Tibial nerve (tissue), 4 donors: ENCODE measurements at regions not wholly inside any gene's neighbourhood (a gene's known extent, or its start where the extent isn't known, plus 50 kb on each side); places are given as distances from the start of the nearest gene placed in this dataset.

Experiments used
- DNase-seq, 2 donors: peaks; one replicate each; pipeline ENCODE4 v3.0.0-alpha.2; 2019; ENCODE audit warnings: low spot score in 2 of 2
- H3K27ac ChIP-seq, 4 donors: fragments of 200-600 bp; sonication (generic) in 3 of 4; one replicate each; pipeline ENCODE4 v1.5.1; 2017 to 2019; ENCODE audit warnings: mild to moderate bottlenecking in 1 of 4
- H3K27me3 ChIP-seq, 2 donors: fragments of 200-600 bp; sonication (generic) in 1 of 2; one replicate each; pipeline versions ENCODE4 v1.5.1 to v1.6.0; 2017 to 2019
- H3K36me3 ChIP-seq, 3 donors: fragments of 200-600 bp; sonication (generic); one replicate each; pipeline ENCODE4 v1.5.1; 2018 to 2019
- H3K4me1 ChIP-seq, 4 donors: fragments of 200-600 bp; sonication (generic) in 3 of 4; one replicate each; pipeline ENCODE4 v1.5.1; 2017 to 2019
- H3K4me3 ChIP-seq, 4 donors: fragments of 200-600 bp; sonication (generic) in 3 of 4; one replicate each; pipeline ENCODE4 v1.5.1; 2017 to 2019; ENCODE audit warnings: mild to moderate bottlenecking in 1 of 4, moderate library complexity in 1 of 4
- H3K9me3 ChIP-seq, 4 donors: fragments of 200-600 bp; sonication (generic) in 3 of 4; one replicate each; pipeline ENCODE4 v1.5.1; 2017 to 2019
- CTCF ChIP-seq, 5 experiments: fragments of 200-600 bp in 3 of 5; fragments of 450-650 bp in 2 of 5; sonication (generic) in 3 of 5; IDR thresholded peaks; one replicate each; pipeline ENCODE4 v1.5.1; 2016 to 2019; ENCODE audit warnings: antibody characterized with exemption in 5 of 5, mild to moderate bottlenecking in 3 of 5, moderate library complexity in 2 of 5
- EP300 ChIP-seq, 2 donors: sonication (generic); formaldehyde crosslinking; IDR thresholded peaks; one replicate each; pipeline ENCODE4 v1.6.1; 2017; ENCODE audit warnings: antibody characterized with exemption in 2 of 2, mild to moderate bottlenecking in 1 of 2
- POLR2A ChIP-seq, 2 donors: fragments of 450-650 bp; IDR thresholded peaks; one replicate each; pipeline ENCODE4 v1.6.1; 2017; ENCODE audit warnings: antibody characterized with exemption in 2 of 2, mild to moderate bottlenecking in 2 of 2, moderate library complexity in 2 of 2
- WGBS, 2 donors: methylation state at CpG; one replicate each; pipeline ENCODE4 v1.1.5; 2018; 5-methylcytosine and 5-hydroxymethylcytosine counted together

- H3K4me1 ChIP-seq, result no peaks in the 10 kb centered on the region
- H3K36me3 ChIP-seq, result no peaks in the 10 kb centered on the region
- no peak overlapping the region for H3K4me3 ChIP-seq
- 61 to 72% methylated on average over 3 of the region's 3 CpGs for WGBS, 2 donors
- TF ChIP-seq EP300 (IDR thresholded peaks at IDR 0.05) (no peak), CTCF (IDR thresholded peaks at IDR 0.05) (no peak), POLR2A (IDR thresholded peaks at IDR 0.05) (no peak)
- DNase-seq, result no peak
- no peaks in the 10 kb centered on the region for H3K27me3 ChIP-seq
- H3K9me3 ChIP-seq, result peaks cover 0 to 3% (median 0%) of the 10 kb centered on the region in 4 donors
- no peak overlapping the region for H3K27ac ChIP-seq
Observed at GRCh38 chr18:77329651-77330050, 80.0 kb downstream of the GALR1 start.

GRCh38 chr18:77334876-77335275, 85.2 kb downstream of the GALR1 start:
- H3K27ac ChIP-seq, result no peak overlapping the region
- peaks cover 0 to 5% (median 0%) of the 10 kb centered on the region in 4 donors for H3K9me3 ChIP-seq
- TF ChIP-seq EP300 (IDR thresholded peaks at IDR 0.05) (no peak), CTCF (IDR thresholded peaks at IDR 0.05) (no peak), POLR2A (IDR thresholded peaks at IDR 0.05) (no peak)
- no peaks in the 10 kb centered on the region for H3K27me3 ChIP-seq
- no peak overlapping the region for H3K4me3 ChIP-seq
- H3K36me3 ChIP-seq, result no peaks in the 10 kb centered on the region
- DNase-seq, result no peak
- no peaks in the 10 kb centered on the region for H3K4me1 ChIP-seq
- 79% methylated on average over 7 of the region's 7 CpGs for WGBS, 2 donors

- no peaks in the 10 kb centered on the region for H3K36me3 ChIP-seq
- no peak overlapping the region for H3K4me3 ChIP-seq
- no peaks in the 10 kb centered on the region for H3K4me1 ChIP-seq
- no peaks in the 10 kb centered on the region for H3K27me3 ChIP-seq
- H3K9me3 ChIP-seq, result peaks cover 0 to 5% (median 0%) of the 10 kb centered on the region in 4 donors
- H3K27ac ChIP-seq, result no peak overlapping the region
- TF ChIP-seq POLR2A (IDR thresholded peaks at IDR 0.05), result no peak
- no peak for TF ChIP-seq EP300 (IDR thresholded peaks at IDR 0.05)
- no peak for TF ChIP-seq CTCF (IDR thresholded peaks at IDR 0.05)
- no peak for DNase-seq
- 57 to 62% methylated on average over 7 of the region's 7 CpGs for WGBS, 2 donors
Observed at GRCh38 chr18:77337604-77338003, 88.0 kb downstream of the GALR1 start.

GRCh38 chr18:77339093-77339492, 89.4 kb downstream of the GALR1 start:
- Histone ChIP-seq H3K4me3 (no peak overlapping the region), H3K27me3 (no peaks in the 10 kb centered on the region), H3K4me1 (no peaks in the 10 kb centered on the region), H3K27ac (no peak overlapping the region), H3K36me3 (no peaks in the 10 kb centered on the region), H3K9me3 (peaks cover 0 to 5% (median 0%) of the 10 kb centered on the region in 4 donors)
- TF ChIP-seq POLR2A (IDR thresholded peaks at IDR 0.05) (no peak), EP300 (IDR thresholded peaks at IDR 0.05) (no peak), CTCF (IDR thresholded peaks at IDR 0.05) (no peak)
- WGBS, 2 donors, result 31 to 63% methylated on average over 6 of the region's 6 CpGs
- DNase-seq, result no peak

- no peak for TF ChIP-seq POLR2A (IDR thresholded peaks at IDR 0.05)
- TF ChIP-seq EP300 (IDR thresholded peaks at IDR 0.05), result no peak
- no peak for TF ChIP-seq CTCF (IDR thresholded peaks at IDR 0.05)
- no peak overlapping the region for H3K4me3 ChIP-seq
- peaks cover 0 to 5% (median 0%) of the 10 kb centered on the region in 4 donors for H3K9me3 ChIP-seq
- no peak for DNase-seq
- H3K36me3 ChIP-seq, result no peaks in the 10 kb centered on the region
- 77 to 94% methylated on average over 2 to 6 of the region's 7 CpGs for WGBS, 2 donors
- no peaks in the 10 kb centered on the region for H3K4me1 ChIP-seq
- H3K27ac ChIP-seq, result no peak overlapping the region
- H3K27me3 ChIP-seq, result no peaks in the 10 kb centered on the region
Observed at GRCh38 chr18:77339623-77340022, 90.0 kb downstream of the GALR1 start.
